ENCODE measurements at regions not wholly inside any gene's neighbourhood (a gene's known extent, or its start where the extent isn't known, plus 50 kb on each side); places are given as distances from the start of the nearest gene placed in this dataset.
"Not testable (repeated sequence)": the region's sequence is repeated elsewhere in the genome, so short reads cannot be mapped to it uniquely, and the experiment has no call there.

DNA sequence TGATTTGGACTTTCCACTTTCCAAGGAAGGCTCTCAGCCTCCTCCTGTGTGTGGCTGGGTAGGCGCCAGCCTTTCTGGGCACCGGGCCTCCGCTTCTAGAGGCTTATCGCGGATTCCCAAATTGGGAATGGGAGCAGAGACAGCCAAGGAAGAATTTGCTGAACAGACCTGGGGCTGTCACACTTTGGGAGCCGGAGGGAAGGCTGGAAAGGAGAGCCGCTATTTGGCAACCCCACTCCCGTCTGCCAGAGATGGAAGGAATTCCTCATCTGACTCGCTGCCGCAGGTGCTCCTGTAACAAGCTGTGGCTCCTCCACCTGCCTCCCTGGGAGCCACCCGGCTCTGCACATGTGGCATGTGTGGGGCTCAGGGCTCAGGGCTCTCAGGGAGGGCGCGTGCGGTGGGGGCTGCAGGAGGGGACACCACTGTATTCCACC, 50.8 kb upstream of the ECHDC3 start:
- no peak for DNase-seq (ENCODE audit: low read depth in 2 of 3, low spot score in 2 of 3)

GRCh38 chr10:11689945-11690736, 52.0 kb upstream of the ECHDC3 start:
- DNase-seq (ENCODE audit: low read depth in 2 of 3, low spot score in 2 of 3) = no peak

DNA sequence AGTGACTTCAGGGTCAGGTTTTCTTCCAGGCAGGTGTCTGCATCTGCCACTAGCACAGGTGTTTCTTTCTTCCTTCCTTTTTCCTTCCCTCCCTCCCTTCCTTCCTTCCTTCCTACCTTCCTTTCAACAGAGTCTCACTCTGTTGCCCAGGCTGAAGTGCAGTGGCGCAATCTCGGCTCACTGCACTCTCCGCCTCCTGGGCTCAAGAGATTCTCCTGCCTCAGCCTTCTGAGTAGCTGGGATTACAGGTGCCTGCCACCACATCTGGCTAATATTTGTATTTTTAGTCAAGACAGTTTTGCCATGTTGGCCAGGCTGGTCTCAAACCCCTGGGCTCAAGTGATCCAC, 53.8 kb upstream of the ECHDC3 start:
- not testable (repeated sequence) for DNase-seq (ENCODE audit: low read depth in 2 of 3, low spot score in 2 of 3)

- no peak for DNase-seq (ENCODE audit: low read depth in 2 of 3, low spot score in 2 of 3)
Measured at GRCh38 chr10:11687779-11688447, 54.3 kb upstream of the ECHDC3 start.

DNA sequence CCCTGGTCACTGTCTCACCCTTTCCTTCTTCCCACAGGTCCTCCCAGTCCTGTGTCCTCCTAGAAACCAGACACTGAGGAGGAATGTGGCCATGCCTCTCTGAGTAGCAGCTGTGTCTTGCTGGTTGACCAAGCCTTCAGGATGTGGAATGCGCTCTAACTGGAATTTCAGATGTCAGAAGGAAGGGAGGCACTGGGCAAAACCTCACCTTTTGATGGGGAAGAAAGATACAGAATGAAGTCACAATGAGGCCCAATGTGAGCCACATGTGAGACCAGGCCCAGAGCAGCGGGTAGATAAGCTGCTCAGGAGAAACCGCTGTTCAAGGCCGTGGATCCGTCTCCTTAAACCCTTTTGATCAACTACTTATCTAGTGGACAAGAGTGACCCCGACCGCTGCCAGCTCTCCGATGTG, 54.8 kb upstream of the ECHDC3 start:
- no peak for DNase-seq (ENCODE audit: low read depth in 2 of 3, low spot score in 2 of 3)

DNA sequence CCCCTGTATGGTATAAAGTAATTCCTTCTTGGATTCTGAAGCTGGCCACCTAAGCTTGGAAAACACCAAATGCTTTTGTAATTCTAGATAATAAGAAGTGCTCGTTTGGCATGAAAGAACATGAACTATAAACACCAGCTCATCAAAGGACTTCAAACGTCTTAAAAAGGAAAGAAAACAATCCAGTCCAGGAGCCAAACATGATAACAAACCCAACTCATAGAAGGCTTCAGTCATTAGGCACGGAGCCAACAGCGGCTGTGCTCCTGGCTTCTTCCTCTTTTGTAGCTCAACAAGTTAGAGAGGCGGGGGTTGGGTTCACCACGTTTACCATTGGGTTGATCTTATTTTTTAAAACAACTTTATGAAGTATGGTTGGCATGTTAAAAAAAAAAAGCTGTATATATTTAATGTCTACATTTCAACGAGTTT, 56.4 kb upstream of the ECHDC3 start:
- no peak for DNase-seq (ENCODE audit: low read depth in 2 of 3, low spot score in 2 of 3)

- DNase-seq (ENCODE audit: low read depth in 2 of 3, low spot score in 2 of 3) = peak in 2 of 3 experiments; percentile 19 to 27
Measured at GRCh38 chr10:11684717-11685645, 57.2 kb upstream of the ECHDC3 start.

- DNase-seq (ENCODE audit: low read depth in 2 of 3, low spot score in 2 of 3) = not testable (repeated sequence)
Measured at GRCh38 chr10:11684341-11684716, 57.9 kb upstream of the ECHDC3 start.

DNA sequence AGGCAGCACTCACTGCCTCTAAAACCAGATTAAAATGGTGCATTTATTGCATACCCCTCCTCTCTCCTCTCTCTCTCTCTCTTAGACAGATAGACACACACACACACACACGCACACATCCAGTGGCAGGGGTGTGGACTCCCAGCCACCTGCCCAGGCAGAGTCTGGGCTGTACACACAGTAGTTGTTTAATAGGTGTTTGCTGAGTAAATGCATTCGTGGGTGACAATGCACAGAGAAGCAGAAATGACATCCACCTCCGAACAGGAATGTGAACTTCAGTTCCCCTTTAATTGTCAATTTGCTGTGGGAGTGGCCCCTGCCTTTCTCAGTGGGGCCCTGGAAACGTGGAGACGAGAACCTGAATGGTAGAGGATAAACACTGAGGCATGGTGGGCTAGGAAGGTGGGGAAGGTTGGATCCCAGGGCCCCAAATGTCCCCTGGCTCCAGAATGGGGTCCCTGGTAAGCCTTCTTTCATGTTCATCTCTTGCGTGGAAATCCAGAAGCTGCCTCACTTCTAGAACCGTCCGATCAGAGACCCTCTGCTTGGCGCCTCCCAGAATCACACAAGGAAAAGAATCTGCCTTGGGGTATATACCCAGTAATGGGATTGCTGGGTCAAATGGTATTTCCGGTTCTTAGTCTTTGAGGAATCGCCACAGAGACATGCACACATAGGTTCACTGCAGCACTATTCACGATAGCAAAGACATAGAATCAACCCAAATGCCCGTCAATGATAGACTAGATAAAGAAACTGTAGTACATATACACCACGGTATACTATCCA, 58.5 kb upstream of the ECHDC3 start:
- DNase-seq (ENCODE audit: low read depth in 2 of 3, low spot score in 2 of 3) = no peak

DNA sequence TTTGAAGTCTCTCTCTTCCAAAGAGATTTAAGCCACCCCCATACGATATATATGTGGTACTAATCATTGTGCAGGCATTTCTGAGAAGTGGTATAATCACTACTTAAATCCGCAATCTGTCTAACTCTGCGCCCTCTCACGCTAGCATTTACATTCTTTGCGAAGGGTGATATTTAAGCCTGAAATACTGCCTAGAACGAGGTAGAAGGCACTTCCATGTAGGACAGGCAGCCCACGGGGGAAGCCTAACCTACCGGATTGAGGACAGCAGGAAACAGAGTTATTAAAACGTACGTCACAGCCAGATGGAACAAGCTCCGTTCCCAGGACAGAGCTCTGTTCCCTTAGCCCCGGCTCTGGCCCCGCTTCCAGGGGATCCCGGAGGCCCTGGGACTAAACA, 59.3 kb upstream of the ECHDC3 start:
- no peak for DNase-seq (ENCODE audit: low read depth in 2 of 3, low spot score in 2 of 3)

- DNase-seq (ENCODE audit: low read depth in 2 of 3, low spot score in 2 of 3) = no peak
Measured at GRCh38 chr10:11682267-11682683, 59.9 kb upstream of the ECHDC3 start.

DNA sequence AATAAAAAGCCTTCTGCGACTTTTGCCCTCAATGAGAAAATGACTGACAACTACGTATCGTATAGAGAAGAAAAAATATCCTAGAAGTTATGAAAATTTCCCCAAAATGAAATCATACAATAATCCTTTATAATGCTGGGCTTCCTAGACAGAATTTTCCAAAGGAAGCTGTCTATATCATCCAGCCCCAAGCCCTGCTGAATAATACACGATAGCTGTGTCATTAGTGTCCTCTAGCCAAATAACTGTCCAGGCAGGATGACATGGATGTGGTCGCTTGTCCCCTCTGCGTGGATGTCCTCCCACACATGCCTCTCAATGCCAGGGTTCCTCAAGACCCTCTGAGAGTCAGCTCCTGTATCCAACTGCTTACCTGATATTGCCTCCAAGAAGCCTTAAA, 61.7 kb upstream of the ECHDC3 start:
- no peak for DNase-seq (ENCODE audit: low read depth in 2 of 3, low spot score in 2 of 3)

DNA sequence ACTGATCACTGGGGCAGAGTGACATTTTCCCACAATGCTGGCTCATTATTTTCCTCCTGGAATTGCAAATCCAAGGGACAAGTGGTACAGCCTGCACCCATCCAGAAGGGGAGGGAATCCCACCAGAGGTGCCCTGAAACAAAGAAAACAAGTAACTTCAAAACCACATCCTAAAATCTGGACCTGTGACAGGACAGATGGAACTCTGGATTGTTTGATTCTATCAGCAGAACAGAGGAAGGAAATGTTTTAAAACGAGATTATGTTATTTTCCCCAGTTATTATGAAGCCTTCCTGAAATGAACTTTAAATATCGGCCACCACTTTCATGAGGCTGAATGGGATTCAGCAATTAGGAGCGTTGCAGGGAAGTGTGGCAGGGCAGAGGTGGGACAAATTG, 62.2 kb upstream of the ECHDC3 start:
- DNase-seq (ENCODE audit: low read depth in 2 of 3, low spot score in 2 of 3) = no peak

GRCh38 chr10:11678074-11678793, 63.9 kb upstream of the ECHDC3 start:
- no peak for DNase-seq (ENCODE audit: low read depth in 2 of 3, low spot score in 2 of 3)

DNA sequence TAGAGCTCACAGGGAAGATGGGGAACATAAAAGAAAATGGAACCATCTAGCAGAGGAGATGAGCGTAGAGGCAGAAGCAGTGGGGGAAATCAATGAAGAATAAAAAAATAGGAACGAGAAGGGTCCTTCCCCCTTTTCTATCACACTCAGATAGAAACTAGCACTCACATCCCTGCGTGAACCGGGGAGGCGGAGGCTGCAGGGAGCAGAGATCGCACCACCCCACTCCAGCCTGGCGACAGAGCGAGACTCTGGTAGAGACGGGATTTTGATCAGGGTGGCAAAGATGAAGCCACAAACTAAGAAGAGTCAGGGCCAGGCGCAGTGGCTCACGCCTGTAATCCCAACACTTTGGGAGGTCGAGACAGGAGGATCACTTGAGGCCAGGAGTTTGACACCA, 64.7 kb upstream of the ECHDC3 start:
- no peak for DNase-seq (ENCODE audit: low read depth in 2 of 3, low spot score in 2 of 3)

DNA sequence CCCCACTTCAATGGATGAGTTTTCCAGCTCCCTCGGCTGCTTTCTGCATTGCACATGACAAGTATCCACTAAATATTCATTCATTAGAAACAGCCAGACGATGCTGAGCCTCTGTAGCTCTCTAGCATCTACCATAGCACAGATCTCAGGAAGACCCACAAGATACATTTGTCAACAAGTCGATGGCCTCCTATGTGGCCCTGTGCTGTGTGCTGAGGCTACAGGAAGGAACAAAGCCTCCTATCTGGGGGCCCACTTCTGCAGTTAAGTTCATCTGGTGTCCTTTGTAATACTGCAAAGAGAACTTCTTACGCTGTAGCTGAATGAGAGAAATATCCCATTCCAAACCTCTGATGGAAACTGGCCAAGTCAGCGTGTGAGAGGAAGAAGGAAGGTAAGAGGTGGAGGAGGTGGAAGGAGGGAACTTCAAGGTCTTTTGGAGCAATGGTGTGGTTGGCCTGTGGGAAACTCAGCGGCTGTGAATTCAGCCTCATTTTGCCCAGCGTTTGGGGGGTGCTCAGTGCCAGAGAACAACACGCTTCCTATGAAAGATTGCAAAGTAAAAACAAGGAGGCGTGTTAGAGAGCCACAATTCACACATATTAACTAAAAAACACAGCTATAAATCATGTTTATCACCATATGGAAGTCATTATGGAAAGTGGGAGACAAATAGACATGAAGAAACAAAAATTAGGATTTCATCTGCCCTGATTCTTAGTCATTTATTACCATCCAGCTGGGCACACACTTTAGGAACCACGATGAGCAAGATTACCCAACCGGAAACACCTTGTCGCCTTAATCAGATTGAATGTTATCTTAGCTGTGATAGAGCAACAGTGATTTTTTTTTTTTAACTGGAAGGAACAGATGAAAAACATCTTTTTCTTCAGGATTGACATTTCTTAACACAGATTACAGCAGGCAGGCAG, 62.2 kb upstream of the USP6NL start:
- DNase-seq (ENCODE audit: low read depth in 2 of 3, low spot score in 2 of 3) = no peak

- DNase-seq (ENCODE audit: low read depth in 2 of 3, low spot score in 2 of 3) = no peak
Measured at GRCh38 chr10:11672836-11673235, 61.4 kb upstream of the USP6NL start.

DNA sequence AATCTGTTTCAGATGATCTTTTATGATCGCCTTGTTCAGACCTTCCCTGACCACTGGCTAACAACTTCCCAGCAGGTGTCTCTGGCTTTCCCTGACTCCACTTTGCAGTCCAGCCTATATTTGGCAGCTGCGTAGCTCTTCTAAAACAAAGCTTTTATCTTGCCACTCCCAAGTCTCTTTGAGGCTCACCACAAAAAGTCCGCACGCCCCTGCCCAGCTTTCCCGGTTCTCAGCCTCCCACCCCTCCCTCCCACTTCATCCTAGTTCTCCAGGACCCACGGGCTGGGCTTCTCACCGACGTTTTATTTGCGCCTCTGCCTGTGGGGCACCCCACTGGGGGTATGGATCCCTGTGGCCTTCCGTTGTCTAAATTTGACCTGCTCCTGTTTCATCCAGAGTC, 58.9 kb upstream of the USP6NL start:
- no peak for DNase-seq (ENCODE audit: low read depth in 2 of 3, low spot score in 2 of 3)

All from activated CD8-positive, alpha-beta memory T cell treated with anti-CD3 and anti-CD28 coated beads for 48 hours (primary cell).